Glutamatergic neuron (in vitro differentiated cells): ENCODE measurements at regions not wholly inside any gene's neighbourhood (a gene's known extent, or its start where the extent isn't known, plus 50 kb on each side); places are given as distances from the start of the nearest gene placed in this dataset.

Source experiments
- DNase-seq: peaks from one replicate; pipeline ENCODE4 v3.0.0; 2022
- H3K27ac Mint-ChIP-seq: one replicate; pipeline ENCODE4 v1.8.0; 2020; ENCODE audit warnings: mild to moderate bottlenecking, mixed read lengths, inconsistent platforms; ENCODE audit not compliant: unreplicated experiment
- H3K27me3 Mint-ChIP-seq: one replicate; pipeline ENCODE4 v1.8.0; 2020; ENCODE audit warnings: mild to moderate bottlenecking, moderate library complexity, mixed read lengths, inconsistent platforms; ENCODE audit not compliant: unreplicated experiment
- H3K36me3 Mint-ChIP-seq: one replicate; pipeline ENCODE4 v1.8.0; 2020; ENCODE audit warnings: mild to moderate bottlenecking, mixed read lengths, inconsistent platforms; ENCODE audit not compliant: unreplicated experiment
- H3K4me1 Mint-ChIP-seq: one replicate; pipeline ENCODE4 v1.8.0; 2020; ENCODE audit warnings: mild to moderate bottlenecking, low read depth, mixed read lengths, inconsistent platforms; ENCODE audit not compliant: unreplicated experiment
- H3K4me3 Mint-ChIP-seq: one replicate; pipeline ENCODE4 v1.8.0; 2020; ENCODE audit warnings: mild to moderate bottlenecking, mixed read lengths, inconsistent platforms; ENCODE audit not compliant: unreplicated experiment
- H3K9me3 Mint-ChIP-seq: one replicate; pipeline ENCODE4 v1.8.0; 2020; ENCODE audit warnings: mild to moderate bottlenecking, moderate library complexity, mixed read lengths, inconsistent platforms; ENCODE audit not compliant: unreplicated experiment
- CTCF ChIP-seq: fragments of 200-600 bp; sonication (generic); IDR thresholded peaks from one replicate; pipeline ENCODE4 v1.5.0; 2021; ENCODE audit not compliant: partially characterized antibody, unreplicated experiment

DNA sequence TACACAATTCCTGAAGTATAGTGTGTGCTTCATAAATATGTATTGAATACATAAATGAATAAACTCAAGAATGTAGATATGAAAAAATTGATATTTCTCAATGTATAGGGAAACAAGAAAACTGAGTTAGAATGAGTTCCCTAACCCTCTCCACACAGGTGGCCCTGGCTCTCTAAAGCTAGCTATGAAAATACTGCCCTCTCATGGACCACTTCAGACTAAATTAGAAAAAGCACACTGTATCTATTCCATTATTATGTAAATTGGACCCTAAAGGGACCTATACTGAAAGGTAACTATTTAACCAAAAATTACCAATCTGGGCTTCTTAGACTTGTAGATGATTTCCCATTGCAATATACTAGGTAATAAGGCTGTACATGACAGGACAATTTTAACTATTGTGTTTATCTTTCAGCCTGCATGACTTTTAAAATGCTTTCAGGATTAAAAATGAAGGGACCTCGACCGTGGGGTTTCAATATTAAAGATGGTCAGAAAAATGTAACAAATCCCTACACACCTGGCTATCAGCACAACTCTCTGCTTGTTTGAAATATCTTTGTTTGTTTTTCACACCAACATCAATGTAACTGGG is 672.5 kb upstream of the KIF2B start:
- no peak overlapping the region for H3K4me3 Mint-ChIP-seq
- no peaks in the 10 kb centered on the region for H3K36me3 Mint-ChIP-seq
- no peak overlapping the region for H3K27ac Mint-ChIP-seq
- H3K4me1 Mint-ChIP-seq = no peaks in the 10 kb centered on the region
- no peak for DNase-seq
- H3K27me3 Mint-ChIP-seq = no peaks in the 10 kb centered on the region
- H3K9me3 Mint-ChIP-seq = no peaks in the 10 kb centered on the region
- peak; percentile 36 for TF ChIP-seq CTCF

- H3K9me3 Mint-ChIP-seq = no peaks in the 10 kb centered on the region
- H3K4me3 Mint-ChIP-seq = no peak overlapping the region
- H3K27ac Mint-ChIP-seq = no peak overlapping the region
- no peaks in the 10 kb centered on the region for H3K4me1 Mint-ChIP-seq
- no peak for DNase-seq
- no peaks in the 10 kb centered on the region for H3K36me3 Mint-ChIP-seq
- H3K27me3 Mint-ChIP-seq = no peaks in the 10 kb centered on the region
- TF ChIP-seq CTCF = no peak
These were observed 673.4 kb upstream of the KIF2B start for GRCh38 chr17:53149316-53149715.

GRCh38 chr17:53148058-53148457 is 674.7 kb upstream of the KIF2B start:
- DNase-seq = no peak
- H3K4me3 Mint-ChIP-seq = no peak overlapping the region
- H3K4me1 Mint-ChIP-seq = no peaks in the 10 kb centered on the region
- no peak overlapping the region for H3K27ac Mint-ChIP-seq
- H3K36me3 Mint-ChIP-seq = no peaks in the 10 kb centered on the region
- no peaks in the 10 kb centered on the region for H3K9me3 Mint-ChIP-seq
- no peaks in the 10 kb centered on the region for H3K27me3 Mint-ChIP-seq
- no peak for TF ChIP-seq CTCF

GRCh38 chr17:53142890-53143289 is 679.8 kb upstream of the KIF2B start:
- H3K27ac Mint-ChIP-seq = no peak overlapping the region
- no peaks in the 10 kb centered on the region for H3K9me3 Mint-ChIP-seq
- H3K36me3 Mint-ChIP-seq = no peaks in the 10 kb centered on the region
- H3K4me3 Mint-ChIP-seq = no peak overlapping the region
- H3K4me1 Mint-ChIP-seq = no peaks in the 10 kb centered on the region
- no peak for DNase-seq
- no peaks in the 10 kb centered on the region for H3K27me3 Mint-ChIP-seq
- TF ChIP-seq CTCF = no peak

DNA sequence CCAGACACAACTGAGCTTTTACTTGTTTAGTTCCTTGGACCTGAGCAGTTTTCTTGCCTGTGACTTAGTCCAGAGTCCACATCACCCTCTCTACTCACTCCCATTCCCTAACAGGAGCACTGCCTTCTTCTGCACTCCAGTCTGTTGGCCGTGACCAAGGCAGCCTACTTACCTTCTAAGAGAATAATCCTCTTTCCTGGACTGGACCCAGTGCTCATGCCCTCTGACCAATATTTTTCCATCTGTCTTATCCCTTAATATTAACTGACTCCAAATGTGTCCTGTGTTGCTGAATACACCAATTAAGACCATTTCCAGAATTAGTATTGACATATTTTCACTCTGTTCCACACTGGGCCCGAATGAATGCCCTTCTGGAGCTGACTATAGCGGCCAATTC is 681.0 kb upstream of the KIF2B start:
- Mint-ChIP-seq H3K4me3 (no peak overlapping the region), H3K9me3 (no peaks in the 10 kb centered on the region), H3K4me1 (no peaks in the 10 kb centered on the region), H3K36me3 (no peaks in the 10 kb centered on the region), H3K27ac (no peak overlapping the region), H3K27me3 (peaks cover under 1% of the 10 kb centered on the region)
- DNase-seq = no peak
- TF ChIP-seq CTCF = no peak
